Neural cell (in vitro differentiated cells): ENCODE measurements at regions not wholly inside any gene's neighbourhood (a gene's known extent, or its start where the extent isn't known, plus 50 kb on each side); places are given as distances from the start of the nearest gene placed in this dataset.

Experiments used
- EP300 ChIP-seq: fragments of 450-650 bp; conservative IDR thresholded peaks from 2 replicates; pipeline ENCODE4 v1.6.1; 2014; ENCODE audit warnings: antibody characterized with exemption, mild to moderate bottlenecking, moderate library complexity; ENCODE audit not compliant: poor library complexity, severe bottlenecking
- TF ChIP-seq, protein P1 (sequence below): fragments of 450-650 bp; IDR thresholded peaks from 2 replicates; pipeline ENCODE4 v1.5.1; 2014; ENCODE audit warnings: antibody characterized with exemption, mild to moderate bottlenecking, moderate library complexity; ENCODE audit not compliant: poor library complexity, severe bottlenecking

DNA sequence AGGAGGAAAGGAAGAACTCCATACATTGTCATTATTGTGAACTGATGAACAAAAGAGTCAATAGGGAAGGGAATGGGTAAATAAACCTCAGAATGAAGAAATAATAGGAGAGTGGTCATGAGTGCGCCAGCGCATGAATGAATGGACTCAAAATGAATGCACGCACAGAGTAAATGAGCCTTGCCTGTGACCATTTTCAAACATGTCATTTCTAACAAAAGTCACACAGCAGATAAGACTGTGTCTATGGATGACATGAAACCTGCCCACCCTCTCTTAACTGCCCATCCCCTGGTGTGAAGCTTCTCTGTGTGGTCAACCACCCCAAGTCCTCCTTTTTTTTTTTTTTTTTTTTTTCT, 121.1 kb upstream of the TEX51 start:
- TF ChIP-seq, protein P1, sequence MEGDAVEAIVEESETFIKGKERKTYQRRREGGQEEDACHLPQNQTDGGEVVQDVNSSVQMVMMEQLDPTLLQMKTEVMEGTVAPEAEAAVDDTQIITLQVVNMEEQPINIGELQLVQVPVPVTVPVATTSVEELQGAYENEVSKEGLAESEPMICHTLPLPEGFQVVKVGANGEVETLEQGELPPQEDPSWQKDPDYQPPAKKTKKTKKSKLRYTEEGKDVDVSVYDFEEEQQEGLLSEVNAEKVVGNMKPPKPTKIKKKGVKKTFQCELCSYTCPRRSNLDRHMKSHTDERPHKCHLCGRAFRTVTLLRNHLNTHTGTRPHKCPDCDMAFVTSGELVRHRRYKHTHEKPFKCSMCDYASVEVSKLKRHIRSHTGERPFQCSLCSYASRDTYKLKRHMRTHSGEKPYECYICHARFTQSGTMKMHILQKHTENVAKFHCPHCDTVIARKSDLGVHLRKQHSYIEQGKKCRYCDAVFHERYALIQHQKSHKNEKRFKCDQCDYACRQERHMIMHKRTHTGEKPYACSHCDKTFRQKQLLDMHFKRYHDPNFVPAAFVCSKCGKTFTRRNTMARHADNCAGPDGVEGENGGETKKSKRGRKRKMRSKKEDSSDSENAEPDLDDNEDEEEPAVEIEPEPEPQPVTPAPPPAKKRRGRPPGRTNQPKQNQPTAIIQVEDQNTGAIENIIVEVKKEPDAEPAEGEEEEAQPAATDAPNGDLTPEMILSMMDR = peak; percentile 4
- TF ChIP-seq EP300 = no peak
